Lower lobe of right lung (tissue), 2 donors: ENCODE measurements at regions not wholly inside any gene's neighbourhood (a gene's known extent, or its start where the extent isn't known, plus 50 kb on each side); places are given as distances from the start of the nearest gene placed in this dataset.
A peak's percentile ranks its signal among the peaks of the same experiment; 100 is the strongest.

ENCODE experiments used
- ATAC-seq, 2 donors: fragments of 200-7000 bp; cut with Tn5 transposase; one replicate each; pipeline ENCODE4 v1.9.1; 2020 to 2022; ENCODE audit warnings: mild to moderate bottlenecking in 2 of 2, moderate library complexity in 2 of 2
- DNase-seq: peaks from one replicate; pipeline ENCODE4 v3.0.0-alpha.2; 2020
- H3K27ac ChIP-seq: fragments of 200-600 bp; one replicate; pipeline ENCODE4 v1.8.0; 2022
- H3K27me3 ChIP-seq: fragments of 200-600 bp; one replicate; pipeline ENCODE4 v1.8.0; 2022; ENCODE audit warnings: low read depth
- H3K36me3 ChIP-seq: fragments of 200-600 bp; one replicate; pipeline ENCODE4 v1.8.0; 2022; ENCODE audit warnings: mild to moderate bottlenecking
- H3K4me1 ChIP-seq: fragments of 200-600 bp; one replicate; pipeline ENCODE4 v1.8.0; 2022
- H3K4me3 ChIP-seq: fragments of 200-600 bp; one replicate; pipeline ENCODE4 v1.8.0; 2022; ENCODE audit warnings: mild to moderate bottlenecking
- H3K9me3 ChIP-seq: fragments of 200-600 bp; one replicate; pipeline ENCODE4 v1.8.0; 2022
- intact Hi-C: fragments of 100-400 bp; cut with DNase I; formaldehyde crosslinking; loops from one replicate; pipeline ENCODE4 v1.11.0; 2022
- TF ChIP-seq, protein P1 (sequence below): fragments of 200-600 bp; IDR thresholded peaks from one replicate; pipeline ENCODE4 v1.8.0; 2022; ENCODE audit warnings: antibody characterized with exemption, mild to moderate bottlenecking
- donor health status: DM: no; HTN: yes; CAD: no; lungs with severe emphysema.

- peak in 1 of 2 donors; percentile 9 for ATAC-seq
- DNase-seq, result no peak
- intact Hi-C loops, result no loop called here
- no peaks in the 10 kb centered on the region for H3K27me3 ChIP-seq
- no peaks in the 10 kb centered on the region for H3K4me1 ChIP-seq
- TF ChIP-seq, protein P1, sequence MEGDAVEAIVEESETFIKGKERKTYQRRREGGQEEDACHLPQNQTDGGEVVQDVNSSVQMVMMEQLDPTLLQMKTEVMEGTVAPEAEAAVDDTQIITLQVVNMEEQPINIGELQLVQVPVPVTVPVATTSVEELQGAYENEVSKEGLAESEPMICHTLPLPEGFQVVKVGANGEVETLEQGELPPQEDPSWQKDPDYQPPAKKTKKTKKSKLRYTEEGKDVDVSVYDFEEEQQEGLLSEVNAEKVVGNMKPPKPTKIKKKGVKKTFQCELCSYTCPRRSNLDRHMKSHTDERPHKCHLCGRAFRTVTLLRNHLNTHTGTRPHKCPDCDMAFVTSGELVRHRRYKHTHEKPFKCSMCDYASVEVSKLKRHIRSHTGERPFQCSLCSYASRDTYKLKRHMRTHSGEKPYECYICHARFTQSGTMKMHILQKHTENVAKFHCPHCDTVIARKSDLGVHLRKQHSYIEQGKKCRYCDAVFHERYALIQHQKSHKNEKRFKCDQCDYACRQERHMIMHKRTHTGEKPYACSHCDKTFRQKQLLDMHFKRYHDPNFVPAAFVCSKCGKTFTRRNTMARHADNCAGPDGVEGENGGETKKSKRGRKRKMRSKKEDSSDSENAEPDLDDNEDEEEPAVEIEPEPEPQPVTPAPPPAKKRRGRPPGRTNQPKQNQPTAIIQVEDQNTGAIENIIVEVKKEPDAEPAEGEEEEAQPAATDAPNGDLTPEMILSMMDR, result no peak
- no peak overlapping the region for H3K4me3 ChIP-seq
- H3K36me3 ChIP-seq, result no peaks in the 10 kb centered on the region
- H3K9me3 ChIP-seq, result no peaks in the 10 kb centered on the region
- H3K27ac ChIP-seq, result no peak overlapping the region
These were observed 134.2 kb upstream of the NSMCE3 start for GRCh38 chr15:29403772-29404171.

- Histone ChIP-seq H3K27me3 (no peaks in the 10 kb centered on the region), H3K9me3 (no peaks in the 10 kb centered on the region), H3K36me3 (no peaks in the 10 kb centered on the region), H3K4me1 (no peaks in the 10 kb centered on the region), H3K27ac (no peak overlapping the region), H3K4me3 (no peak overlapping the region)
- ATAC-seq (no peak), DNase-seq (no peak)
- TF ChIP-seq, protein P1, result no peak
- intact Hi-C loops, result no loop called here
These were observed 132.0 kb upstream of the NSMCE3 start for GRCh38 chr15:29401644-29402043.

DNA sequence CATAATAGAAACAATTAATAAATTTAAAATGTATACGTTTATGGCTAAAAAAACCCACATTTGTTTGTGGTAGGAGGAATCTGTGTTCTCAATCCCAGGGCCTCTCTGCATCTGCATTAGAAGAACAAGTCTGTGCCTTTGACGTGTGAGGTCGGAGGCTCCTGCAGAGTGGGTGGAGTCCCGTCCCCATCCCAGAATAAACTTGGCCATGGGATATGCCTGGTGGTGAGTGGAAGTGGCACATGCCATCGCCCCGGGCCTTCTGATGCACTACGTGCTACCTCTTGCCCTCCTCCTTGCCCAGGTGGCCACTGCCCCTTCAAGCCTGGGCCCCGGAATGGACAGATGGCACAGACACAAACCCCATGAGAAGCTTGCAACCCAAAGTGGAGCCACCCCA lies 131.1 kb upstream of the NSMCE3 start:
- H3K36me3 ChIP-seq, result no peaks in the 10 kb centered on the region
- H3K27ac ChIP-seq, result no peak overlapping the region
- DNase-seq (no peak), ATAC-seq (no peak)
- TF ChIP-seq, protein P1, result no peak
- no peaks in the 10 kb centered on the region for H3K27me3 ChIP-seq
- H3K4me1 ChIP-seq, result no peaks in the 10 kb centered on the region
- H3K4me3 ChIP-seq, result no peak overlapping the region
- intact Hi-C loops, result no loop called here
- H3K9me3 ChIP-seq, result no peaks in the 10 kb centered on the region

DNA sequence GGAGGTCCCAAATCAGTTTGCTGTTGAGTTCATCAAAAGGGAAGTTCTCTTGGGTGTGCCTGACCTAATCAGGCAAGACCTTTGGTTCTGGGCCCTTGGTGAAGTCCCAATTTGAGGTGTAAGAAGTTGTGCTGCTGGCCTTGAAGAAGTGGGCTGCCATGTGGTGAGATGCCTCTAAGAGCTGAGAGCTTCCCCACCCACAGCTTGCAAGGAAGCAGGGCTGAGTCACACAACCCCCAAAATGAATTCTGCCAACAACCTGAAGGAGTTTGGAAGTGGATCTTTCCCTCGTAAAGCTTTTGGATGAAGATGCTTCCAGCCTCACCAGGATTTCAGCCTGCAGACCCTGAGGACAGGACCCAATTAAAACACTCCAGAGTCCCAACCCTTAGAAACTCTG lies 129.3 kb upstream of the NSMCE3 start:
- H3K9me3 ChIP-seq, result no peaks in the 10 kb centered on the region
- no peaks in the 10 kb centered on the region for H3K27me3 ChIP-seq
- TF ChIP-seq, protein P1, result no peak
- H3K4me3 ChIP-seq, result no peak overlapping the region
- intact Hi-C loops, result no loop called here
- H3K36me3 ChIP-seq, result no peaks in the 10 kb centered on the region
- H3K4me1 ChIP-seq, result no peaks in the 10 kb centered on the region
- H3K27ac ChIP-seq, result no peak overlapping the region
- DNase-seq (no peak), ATAC-seq (no peak)

DNA sequence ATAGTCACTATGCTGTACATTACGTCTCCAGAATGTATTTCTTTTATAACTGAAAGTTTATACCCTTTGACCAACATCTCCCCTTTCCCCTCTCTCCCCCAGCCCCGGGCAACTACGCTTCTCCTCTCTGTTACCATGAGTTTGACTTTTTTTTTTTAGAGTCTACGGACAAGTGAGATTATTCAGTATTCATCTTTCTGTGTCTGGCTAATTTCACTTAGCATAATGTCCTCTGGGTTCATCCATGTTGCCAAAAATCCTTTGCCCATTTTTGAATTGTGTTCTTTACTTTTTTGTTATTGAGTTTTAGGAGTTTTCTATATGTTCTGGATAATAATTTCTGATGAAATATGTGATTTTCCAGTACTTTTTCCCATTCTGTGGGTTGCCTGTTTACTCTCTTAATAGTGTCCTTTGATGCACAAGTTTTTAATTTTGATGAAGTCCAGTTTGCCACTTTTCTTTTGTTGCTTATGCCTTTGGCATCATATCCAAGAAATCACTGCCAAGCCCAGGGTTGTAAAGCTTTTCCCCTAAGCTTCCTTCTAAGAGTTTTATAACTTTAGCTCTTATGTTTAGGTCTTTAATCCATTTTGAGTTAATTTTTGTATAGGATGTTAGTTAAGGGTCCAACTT lies 126.7 kb upstream of the NSMCE3 start:
- Histone ChIP-seq H3K4me1 (no peaks in the 10 kb centered on the region), H3K36me3 (no peaks in the 10 kb centered on the region), H3K27ac (no peak overlapping the region), H3K4me3 (no peak overlapping the region), H3K9me3 (no peaks in the 10 kb centered on the region), H3K27me3 (no peaks in the 10 kb centered on the region)
- DNase-seq (no peak), ATAC-seq (no peak)
- TF ChIP-seq, protein P1, result no peak
- intact Hi-C loops, result no loop called here
